ENCODE measurements at regions not wholly inside any gene's neighbourhood (a gene's known extent, or its start where the extent isn't known, plus 50 kb on each side); places are given as distances from the start of the nearest gene placed in this dataset.

DNA sequence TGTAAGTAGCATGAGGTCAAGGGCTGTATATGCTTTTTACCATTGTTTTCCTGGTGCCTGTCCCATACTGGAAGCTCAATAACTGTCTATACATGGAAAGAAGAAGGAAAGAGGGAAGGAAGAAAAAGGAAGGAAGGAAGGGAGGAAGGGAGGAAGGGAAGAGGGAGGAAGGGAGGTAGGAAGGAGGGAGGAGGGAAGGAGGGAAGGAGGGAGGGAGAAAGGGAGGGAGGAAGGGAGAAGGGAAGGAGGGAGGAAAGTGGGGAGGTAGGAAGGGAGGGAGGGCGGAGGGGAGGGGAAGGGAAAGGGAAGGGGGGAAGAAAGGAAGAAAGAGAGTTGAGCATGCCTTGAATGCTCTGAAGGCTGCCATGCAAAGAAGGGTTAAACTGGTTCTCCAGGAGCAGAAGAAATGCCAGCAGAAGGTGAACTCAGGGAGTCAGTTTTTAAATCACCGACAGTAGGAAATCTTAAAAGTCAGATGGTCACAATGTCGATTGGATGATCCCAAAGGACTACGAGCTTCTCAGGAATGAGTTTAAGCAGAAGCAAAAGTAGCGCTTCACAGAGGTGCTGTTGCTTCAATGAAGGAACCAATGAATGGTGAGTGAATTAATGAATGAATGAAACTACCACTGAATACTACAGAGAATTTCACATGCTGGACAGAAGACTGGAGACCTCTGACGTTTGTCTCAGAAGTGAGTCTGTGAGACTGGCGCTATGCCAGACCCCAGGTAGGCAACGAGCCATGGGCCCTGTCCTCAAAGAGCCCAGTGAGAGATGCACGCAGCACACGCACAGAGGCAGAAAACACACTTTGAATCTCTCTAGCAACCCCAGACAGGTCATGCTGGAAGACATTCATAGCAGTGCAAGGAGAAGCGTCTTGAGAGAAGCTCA is 117.6 kb downstream of the MRPL14 start:
- TF ChIP-seq CTCF (IDR thresholded peaks at IDR 0.05) = no peak
- TF ChIP-seq POLR2A (IDR thresholded peaks at IDR 0.05) = no peak

Data from esophagus squamous epithelium (tissue), 4 donors.